SKM-1 (cell line): ENCODE measurements at regions not wholly inside any gene's neighbourhood (a gene's known extent, or its start where the extent isn't known, plus 50 kb on each side); places are given as distances from the start of the nearest gene placed in this dataset.

ENCODE experiments used
- DNase-seq: peaks from one replicate; lab custom pipeline; 2025; ENCODE audit not compliant: unreplicated experiment; lab: John Stamatoyannopoulos, UW

DNA sequence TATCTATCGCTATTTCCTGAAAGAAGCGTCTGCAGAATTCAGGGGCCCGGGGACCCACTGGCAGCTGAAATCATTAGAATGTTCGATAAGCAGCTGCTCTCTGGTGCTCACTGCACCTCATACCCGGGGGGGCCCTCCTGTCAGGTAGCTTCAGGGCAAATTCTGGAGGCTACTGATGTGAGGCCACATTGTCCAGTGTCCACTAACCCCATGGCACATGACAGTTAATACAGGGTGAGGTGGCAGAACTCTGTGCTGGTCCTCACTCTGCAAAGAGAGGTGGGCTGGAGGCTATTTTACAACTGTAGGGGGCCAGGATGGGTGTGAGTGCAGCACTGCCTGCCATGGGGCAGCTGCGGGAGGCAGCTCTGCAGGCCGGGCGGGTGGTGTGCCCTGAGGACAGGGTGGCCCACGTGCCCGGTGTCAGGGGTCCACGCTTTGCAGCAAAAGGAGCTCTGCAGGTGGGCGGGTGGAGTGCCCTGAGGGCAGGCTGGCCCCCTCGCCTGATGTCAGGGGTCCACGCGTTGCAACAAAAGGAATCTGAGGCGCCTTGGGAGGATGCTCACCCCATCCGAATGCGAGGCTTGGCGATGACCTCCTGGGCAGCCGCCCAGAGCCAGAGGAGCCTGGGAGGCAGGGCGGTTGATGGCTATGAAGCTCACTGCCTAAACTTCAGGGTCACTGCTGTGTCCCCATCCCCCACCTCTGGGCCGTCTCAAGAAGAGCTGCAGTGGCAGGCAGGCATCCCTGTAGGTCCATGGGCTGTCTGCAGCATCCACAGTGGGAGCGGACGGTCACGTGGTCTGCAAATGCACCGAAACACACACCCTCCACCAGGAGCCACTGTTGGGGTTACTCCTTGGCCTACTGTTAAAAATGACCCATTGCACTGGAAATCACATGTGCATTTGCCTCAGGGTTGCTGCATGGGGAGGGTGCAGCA, 207.0 kb upstream of the SALL3 start:
- DNase-seq, result no peak

- no peak for DNase-seq
Measured at GRCh38 chr18:78773303-78773755, 206.3 kb upstream of the SALL3 start.

GRCh38 chr18:78773819-78774218, 205.8 kb upstream of the SALL3 start:
- no peak for DNase-seq

DNA sequence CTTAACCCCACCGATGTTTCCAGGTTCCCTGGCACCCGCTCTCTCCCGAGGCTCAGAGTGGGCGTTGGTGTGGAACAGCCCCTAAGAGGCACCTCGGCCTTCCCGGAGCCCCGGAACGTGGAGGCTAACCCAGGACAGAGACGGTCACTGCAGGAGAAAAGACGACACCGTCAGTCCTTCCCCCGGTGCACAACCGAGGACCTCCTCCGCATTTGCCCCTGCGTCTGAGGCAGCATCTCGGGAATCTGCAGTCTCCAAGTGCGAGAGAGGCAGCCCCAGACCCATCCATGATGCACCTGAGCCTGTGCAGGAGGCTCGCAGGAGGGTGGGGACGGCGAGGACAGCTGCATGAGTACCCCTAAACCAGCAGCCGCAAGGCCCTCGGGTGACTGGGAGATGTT, 204.9 kb upstream of the SALL3 start:
- DNase-seq, result no peak

DNA sequence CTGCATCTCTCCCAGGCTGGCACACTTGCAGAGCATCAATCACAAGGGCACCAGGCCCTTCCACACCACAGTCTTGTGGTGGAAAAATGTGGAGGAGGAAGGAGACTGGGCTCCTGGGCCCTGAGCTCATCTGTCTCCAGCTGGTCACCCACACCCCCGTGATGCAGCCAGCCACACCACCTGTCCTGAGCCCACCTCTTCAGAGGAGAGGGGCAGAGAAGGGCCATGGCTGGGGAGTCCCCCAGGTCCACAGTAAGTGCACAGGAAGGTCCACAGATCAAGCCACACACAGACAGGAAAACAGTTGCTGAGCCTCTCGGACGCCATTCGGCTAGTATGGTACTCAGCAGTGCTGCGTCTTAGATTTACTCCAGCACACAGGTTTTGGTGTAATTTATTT, 203.5 kb upstream of the SALL3 start:
- DNase-seq, result no peak

GRCh38 chr18:78776706-78777285, 202.8 kb upstream of the SALL3 start:
- DNase-seq, result no peak

DNA sequence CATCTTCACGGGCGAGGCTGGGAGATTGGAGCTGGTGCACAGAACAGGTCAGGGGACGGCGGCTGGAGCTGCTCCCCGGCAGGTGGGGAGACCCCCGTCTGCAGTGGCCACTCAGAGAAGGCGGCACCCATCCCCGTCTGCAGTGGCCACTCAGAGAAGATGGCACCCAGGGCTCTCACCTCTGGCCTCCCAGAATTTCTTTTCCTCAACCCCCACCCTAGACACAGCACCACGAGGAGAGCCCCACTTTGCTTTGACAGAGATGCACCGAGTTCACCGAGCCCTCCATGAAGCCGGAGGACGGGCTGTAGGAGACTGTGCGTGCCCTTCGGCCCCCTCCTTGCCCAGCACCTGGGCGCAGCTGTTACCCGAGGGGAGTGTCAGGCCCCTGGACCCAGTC, 201.6 kb upstream of the SALL3 start:
- no peak for DNase-seq

DNA sequence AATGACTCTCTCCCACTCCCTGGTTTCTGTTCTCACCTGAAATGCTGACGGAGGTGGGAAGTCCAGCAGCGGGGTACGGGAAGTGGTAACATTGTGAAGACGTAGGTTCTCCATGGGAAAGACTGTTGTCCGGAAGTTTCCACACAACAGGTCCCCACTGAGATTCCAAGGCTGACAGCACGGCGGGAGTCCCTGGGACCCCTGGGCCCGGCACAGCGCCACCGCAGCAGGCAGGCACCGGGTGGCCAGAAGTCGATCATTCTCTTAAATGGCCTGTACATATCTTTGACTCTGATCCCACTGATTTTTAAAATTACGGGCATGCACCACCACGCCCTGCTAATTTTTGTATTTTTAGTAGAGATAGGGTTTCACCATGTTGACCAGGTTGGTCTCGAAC, 201.0 kb upstream of the SALL3 start:
- DNase-seq, result no peak

- DNase-seq, result no peak
Measured at GRCh38 chr18:78779996-78780718, 199.5 kb upstream of the SALL3 start.

DNA sequence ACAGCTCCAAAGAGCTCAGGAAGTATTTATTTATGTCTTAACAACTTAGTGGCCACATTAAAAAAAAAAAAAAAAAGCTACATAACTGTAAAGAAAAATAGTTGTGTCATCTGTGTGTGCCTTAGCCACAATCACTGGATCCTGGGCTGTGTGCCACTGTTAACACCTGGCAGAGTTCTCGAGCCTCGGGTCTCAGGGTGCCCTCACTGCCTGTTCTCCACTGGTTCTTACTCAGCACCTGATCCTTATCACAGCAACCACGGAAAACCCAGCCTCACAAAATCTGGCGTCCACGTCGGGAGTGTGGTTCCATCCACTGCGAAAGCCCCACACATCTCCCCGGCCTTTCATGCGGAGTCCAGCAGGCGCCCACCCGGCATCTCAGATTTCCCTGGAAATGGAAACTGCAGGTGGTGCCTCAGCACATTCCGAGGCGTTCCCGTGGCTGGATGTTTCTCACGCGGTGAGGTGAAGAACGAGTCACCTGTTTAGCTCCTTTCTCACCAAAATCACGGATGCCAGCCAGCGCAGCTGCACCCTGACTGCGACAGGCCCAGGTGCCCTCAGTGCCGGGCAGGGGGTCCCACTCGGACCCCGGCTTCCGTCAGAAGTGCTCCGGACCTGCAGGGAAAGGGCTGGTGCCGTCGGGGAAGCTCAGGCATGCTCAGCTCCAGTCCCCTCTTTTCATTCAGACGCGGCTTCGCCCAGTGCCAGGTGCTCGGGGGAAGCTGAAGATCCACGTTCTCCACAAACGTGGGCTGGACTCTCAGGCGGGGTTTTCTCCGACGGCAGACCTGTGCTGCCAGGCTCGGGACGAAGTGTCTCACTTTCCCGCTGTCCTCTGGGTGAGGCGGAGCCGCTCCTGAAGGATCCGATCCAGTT, 198.7 kb upstream of the SALL3 start:
- no peak for DNase-seq

DNA sequence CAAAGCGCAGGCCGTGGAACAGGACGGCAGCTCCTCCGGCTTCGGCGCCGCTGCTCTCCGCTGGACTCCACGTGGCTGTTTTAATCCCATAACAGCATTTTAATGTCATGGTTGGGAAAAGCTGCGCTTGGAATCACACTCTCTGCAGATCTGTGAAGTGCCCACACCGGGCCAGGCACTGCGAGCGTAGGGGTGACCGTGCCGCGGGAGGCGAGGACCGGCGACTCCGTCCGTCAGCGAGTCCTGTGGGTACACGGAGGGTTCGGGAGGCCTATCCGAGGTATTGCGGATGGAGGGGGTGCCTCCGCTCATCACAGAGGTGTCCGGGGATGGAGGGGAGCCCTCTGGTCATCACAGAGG, 198.0 kb upstream of the SALL3 start:
- no peak for DNase-seq

GRCh38 chr18:78782951-78783563, 196.6 kb upstream of the SALL3 start:
- DNase-seq, result no peak

DNA sequence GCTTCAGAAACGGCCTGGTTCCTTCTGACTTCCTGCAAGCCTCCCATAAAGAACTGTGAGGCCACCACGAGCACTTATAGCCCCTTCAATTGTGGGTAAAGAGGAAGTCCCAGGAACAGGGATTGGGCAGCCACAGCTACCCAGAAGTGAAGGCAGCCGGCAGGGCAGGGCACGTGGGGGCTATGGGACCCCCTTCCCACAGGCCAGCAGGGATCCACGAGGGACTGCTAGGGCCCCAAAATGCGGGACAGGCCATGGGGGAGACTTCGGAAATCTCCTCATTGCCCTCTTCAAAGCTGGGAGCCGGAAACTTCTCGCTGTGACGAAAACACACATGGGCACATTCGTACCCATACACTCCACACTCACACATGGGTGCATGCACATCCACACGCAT, 196.1 kb upstream of the SALL3 start:
- no peak for DNase-seq

GRCh38 chr18:78784861-78785260, 194.8 kb upstream of the SALL3 start:
- no peak for DNase-seq

DNA sequence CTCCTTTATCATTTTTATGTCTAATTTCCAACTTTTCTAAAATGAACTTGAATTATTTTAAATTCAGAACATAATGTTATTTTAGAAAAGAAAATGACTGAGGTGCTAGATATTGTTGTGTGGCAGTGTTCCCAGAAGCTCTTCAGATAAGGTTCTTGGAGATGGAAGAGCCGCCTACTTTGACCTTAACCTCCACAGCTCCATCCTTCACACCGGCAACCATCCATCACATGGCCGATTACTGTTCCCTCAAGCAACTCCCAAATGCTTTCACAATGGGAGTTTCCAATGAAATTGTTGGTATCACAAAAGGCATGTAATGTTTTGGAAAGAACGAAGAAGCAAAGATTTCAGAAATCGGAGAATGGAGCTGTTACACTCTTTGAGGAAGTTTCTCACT, 193.9 kb upstream of the SALL3 start:
- no peak for DNase-seq

DNA sequence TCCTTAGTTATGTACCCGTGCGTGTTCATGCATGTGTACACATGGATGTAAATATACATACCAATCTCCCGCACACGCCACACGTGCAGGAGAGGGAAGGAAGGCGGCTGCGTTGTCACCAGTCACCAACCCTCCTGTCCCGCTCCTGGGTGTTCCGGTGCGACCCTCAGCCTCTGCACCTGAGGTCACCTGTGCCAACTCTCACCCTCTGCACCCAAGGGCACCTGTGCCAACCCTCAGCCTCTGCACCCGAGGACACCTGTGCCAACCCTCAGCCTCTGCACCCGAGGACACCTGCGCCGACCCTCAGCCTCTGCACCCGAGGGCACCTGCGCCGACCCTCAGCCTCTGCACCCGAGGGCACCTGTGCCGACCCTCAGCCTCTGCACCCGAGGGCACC, 192.8 kb upstream of the SALL3 start:
- no peak for DNase-seq

DNA sequence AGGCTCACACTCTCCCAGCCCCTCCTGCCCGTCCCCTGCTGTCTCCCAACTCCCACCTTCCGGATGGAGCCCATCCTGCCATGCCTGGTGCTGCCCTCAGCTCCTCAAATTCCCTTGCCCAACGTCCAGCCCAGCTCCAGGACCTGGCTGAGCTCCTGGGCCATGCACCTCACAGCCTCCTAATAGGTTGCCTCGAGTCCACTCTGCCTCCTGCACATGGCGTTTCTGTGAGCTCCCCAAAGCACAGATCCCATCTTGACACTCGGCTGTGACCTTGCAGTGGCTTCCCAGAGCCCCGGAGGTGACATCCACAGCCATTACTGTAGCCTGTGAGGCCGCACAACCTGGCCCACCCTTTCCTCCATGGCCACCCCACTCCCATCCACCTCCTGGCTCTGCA, 191.9 kb upstream of the SALL3 start:
- DNase-seq, result no peak

GRCh38 chr18:78788161-78788560, 191.5 kb upstream of the SALL3 start:
- no peak for DNase-seq

DNA sequence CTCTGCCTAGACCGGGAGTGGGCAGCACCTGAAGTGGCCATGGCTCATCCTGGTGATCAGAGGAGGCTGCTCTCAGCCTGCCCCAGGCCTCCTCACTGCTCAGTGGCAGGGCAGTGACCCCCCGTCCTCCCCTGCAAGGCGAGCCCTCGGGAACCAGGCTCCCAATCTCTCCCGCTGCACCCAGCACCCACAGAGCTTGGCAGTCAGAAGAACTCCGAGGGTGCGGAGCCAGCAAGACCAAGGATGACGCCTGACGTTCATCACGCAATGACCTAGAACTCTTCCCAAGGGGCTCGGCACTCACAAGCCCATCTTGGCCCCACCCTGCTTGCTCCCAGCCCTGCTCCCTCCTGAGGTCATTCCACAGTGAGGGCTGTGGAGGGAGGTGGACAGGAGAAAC, 189.8 kb upstream of the SALL3 start:
- DNase-seq, result no peak

- DNase-seq, result no peak
Measured at GRCh38 chr18:78790511-78790910, 189.1 kb upstream of the SALL3 start.

DNA sequence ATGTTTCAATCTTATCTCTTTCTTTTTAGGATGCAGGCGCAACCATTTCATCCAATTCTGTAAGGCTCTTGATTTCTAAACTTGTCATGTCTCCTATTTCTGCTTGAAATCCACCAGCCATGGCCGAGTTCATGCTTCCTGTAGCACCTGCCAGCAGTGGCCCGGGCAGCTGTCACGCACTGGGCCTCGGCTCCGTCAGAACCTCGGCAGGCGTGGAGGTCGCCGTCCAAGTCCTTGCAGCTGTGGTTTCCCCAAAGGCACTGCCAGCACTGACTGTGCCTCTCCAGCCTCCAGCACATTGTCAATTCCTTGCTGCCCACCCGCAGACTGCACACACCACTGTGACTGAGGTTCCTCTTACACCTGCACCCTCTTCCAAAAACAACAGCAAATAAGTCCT, 188.7 kb upstream of the SALL3 start:
- DNase-seq, result no peak
